Loucy (cell line): ENCODE measurements at regions not wholly inside any gene's neighbourhood (a gene's known extent, or its start where the extent isn't known, plus 50 kb on each side); places are given as distances from the start of the nearest gene placed in this dataset.

Source experiments
- EZH2phosphoT487 ChIP-seq: fragments of 200-600 bp; IDR thresholded peaks from 2 replicates; pipeline ENCODE4 v1.6.1; 2018; ENCODE audit warnings: antibody characterized with exemption, mild to moderate bottlenecking, moderate library complexity, borderline replicate concordance
- TF ChIP-seq, protein P1 (sequence below): fragments of 200-600 bp; sonication (generic); conservative IDR thresholded peaks from 2 replicates; pipeline ENCODE4 v1.5.1; 2014; ENCODE audit warnings: mild to moderate bottlenecking, antibody characterized with exemption, low read length

- TF ChIP-seq, protein P1, sequence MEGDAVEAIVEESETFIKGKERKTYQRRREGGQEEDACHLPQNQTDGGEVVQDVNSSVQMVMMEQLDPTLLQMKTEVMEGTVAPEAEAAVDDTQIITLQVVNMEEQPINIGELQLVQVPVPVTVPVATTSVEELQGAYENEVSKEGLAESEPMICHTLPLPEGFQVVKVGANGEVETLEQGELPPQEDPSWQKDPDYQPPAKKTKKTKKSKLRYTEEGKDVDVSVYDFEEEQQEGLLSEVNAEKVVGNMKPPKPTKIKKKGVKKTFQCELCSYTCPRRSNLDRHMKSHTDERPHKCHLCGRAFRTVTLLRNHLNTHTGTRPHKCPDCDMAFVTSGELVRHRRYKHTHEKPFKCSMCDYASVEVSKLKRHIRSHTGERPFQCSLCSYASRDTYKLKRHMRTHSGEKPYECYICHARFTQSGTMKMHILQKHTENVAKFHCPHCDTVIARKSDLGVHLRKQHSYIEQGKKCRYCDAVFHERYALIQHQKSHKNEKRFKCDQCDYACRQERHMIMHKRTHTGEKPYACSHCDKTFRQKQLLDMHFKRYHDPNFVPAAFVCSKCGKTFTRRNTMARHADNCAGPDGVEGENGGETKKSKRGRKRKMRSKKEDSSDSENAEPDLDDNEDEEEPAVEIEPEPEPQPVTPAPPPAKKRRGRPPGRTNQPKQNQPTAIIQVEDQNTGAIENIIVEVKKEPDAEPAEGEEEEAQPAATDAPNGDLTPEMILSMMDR = no peak
- no peak for TF ChIP-seq EZH2phosphoT487
Observed at GRCh38 chr14:85423889-85424288, 106.1 kb upstream of the FLRT2 start.
